Gastroesophageal sphincter (tissue), 3 donors: ENCODE measurements at regions not wholly inside any gene's neighbourhood (a gene's known extent, or its start where the extent isn't known, plus 50 kb on each side); places are given as distances from the start of the nearest gene placed in this dataset.

ENCODE experiments used
- CTCF ChIP-seq, 4 experiments: fragments of 200-600 bp in 2 of 4; fragments of 450-650 bp in 2 of 4; sonication (generic) in 1 of 4; IDR thresholded peaks; one replicate each; pipeline ENCODE4 v1.5.1; 2017 to 2019; ENCODE audit warnings: antibody characterized with exemption in 4 of 4, mild to moderate bottlenecking in 2 of 4, moderate library complexity in 2 of 4
- POLR2A ChIP-seq, 2 donors: fragments of 450-650 bp; IDR thresholded peaks; one replicate each; pipeline ENCODE4 v1.6.1; 2017; ENCODE audit warnings: antibody characterized with exemption in 2 of 2, mild to moderate bottlenecking in 2 of 2, moderate library complexity in 1 of 2

GRCh38 chr5:155598552-155598951 is 585.0 kb downstream of the KIF4B start:
- TF ChIP-seq CTCF (IDR thresholded peaks at IDR 0.05) (no peak), POLR2A (IDR thresholded peaks at IDR 0.05) (no peak)
